Peyer's patch (tissue), 4 donors: ENCODE measurements at regions not wholly inside any gene's neighbourhood (a gene's known extent, or its start where the extent isn't known, plus 50 kb on each side); places are given as distances from the start of the nearest gene placed in this dataset.

Experiments used
- DNase-seq, 3 donors: peaks; one replicate each; pipeline ENCODE4 v3.0.0-alpha.2; 2017 to 2019
- H3K27ac ChIP-seq, 4 donors: fragments of 200-600 bp; sonication (generic); one replicate each; pipeline ENCODE4 v1.5.1; 2016 to 2019
- H3K27me3 ChIP-seq, 2 donors: fragments of 200-600 bp; sonication (generic); one replicate each; pipeline ENCODE4 v1.5.1; 2019
- H3K36me3 ChIP-seq, 3 donors: fragments of 200-600 bp; sonication (generic); one replicate each; pipeline ENCODE4 v1.5.1; 2016 to 2019
- H3K4me1 ChIP-seq, 4 donors: fragments of 200-600 bp; sonication (generic); one replicate each; pipeline ENCODE4 v1.5.1; 2016 to 2019
- H3K4me3 ChIP-seq, 4 donors: fragments of 200-600 bp; sonication (generic); 1 replicate in 3 of 4; 2 replicates in 1 of 4; pipeline ENCODE4 v1.5.1; 2016 to 2019; ENCODE audit warnings: mild to moderate bottlenecking in 1 of 4
- H3K9me3 ChIP-seq, 4 donors: fragments of 200-600 bp; sonication (generic); one replicate each; pipeline ENCODE4 v1.5.1; 2016 to 2019; ENCODE audit warnings: mild to moderate bottlenecking in 1 of 4
- POLR2A ChIP-seq, 2 donors: fragments of 450-650 bp; IDR thresholded peaks; one replicate each; pipeline ENCODE4 v1.5.1; 2017; ENCODE audit warnings: antibody characterized with exemption in 2 of 2, mild to moderate bottlenecking in 2 of 2, moderate library complexity in 2 of 2
- TF ChIP-seq, protein P1 (sequence below), 6 experiments: fragments of 450-650 bp in 4 of 6; fragments of 200-600 bp in 2 of 6; sonication (generic) in 1 of 6; IDR thresholded peaks; one replicate each; pipeline ENCODE4 v1.5.1; 2017 to 2019; ENCODE audit warnings: antibody characterized with exemption in 6 of 6, mild to moderate bottlenecking in 3 of 6, moderate library complexity in 1 of 6

DNA sequence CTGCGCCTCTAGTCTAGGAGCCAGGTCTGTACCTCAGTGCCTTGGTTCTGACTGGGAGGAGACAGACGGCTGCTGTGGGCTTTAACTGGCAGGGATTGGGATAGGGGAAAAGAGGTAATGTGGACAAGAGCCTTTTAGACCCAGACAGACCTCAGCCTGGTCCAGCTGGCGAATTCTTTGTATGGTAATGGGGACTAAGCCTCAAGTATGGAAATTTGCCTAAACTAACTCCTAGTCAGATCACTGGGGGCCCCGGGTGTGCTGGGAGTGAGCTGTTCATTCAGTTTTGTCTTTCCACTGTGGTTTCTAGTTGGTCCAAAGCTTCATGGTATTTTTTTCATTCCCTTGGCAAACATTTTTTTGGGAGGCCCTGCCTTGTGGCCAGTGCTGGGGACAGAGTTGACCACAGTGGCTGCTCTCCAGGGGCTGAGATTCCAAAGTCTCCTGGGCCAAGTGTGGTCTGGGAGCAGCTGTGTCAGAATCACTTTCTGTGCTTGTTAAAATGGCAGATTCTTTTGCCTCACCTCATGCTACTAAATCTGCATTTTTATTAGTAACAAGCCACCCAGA, 261.4 kb upstream of the C2CD4B start:
- Histone ChIP-seq H3K4me3 (no peak overlapping the region), H3K9me3 (no peaks in the 10 kb centered on the region), H3K27ac (peak overlapping the region in 1 of 4 donors; percentile 34), H3K27me3 (no peaks in the 10 kb centered on the region), H3K36me3 (no peaks in the 10 kb centered on the region), H3K4me1 (no peaks in the 10 kb centered on the region)
- TF ChIP-seq, protein P1, sequence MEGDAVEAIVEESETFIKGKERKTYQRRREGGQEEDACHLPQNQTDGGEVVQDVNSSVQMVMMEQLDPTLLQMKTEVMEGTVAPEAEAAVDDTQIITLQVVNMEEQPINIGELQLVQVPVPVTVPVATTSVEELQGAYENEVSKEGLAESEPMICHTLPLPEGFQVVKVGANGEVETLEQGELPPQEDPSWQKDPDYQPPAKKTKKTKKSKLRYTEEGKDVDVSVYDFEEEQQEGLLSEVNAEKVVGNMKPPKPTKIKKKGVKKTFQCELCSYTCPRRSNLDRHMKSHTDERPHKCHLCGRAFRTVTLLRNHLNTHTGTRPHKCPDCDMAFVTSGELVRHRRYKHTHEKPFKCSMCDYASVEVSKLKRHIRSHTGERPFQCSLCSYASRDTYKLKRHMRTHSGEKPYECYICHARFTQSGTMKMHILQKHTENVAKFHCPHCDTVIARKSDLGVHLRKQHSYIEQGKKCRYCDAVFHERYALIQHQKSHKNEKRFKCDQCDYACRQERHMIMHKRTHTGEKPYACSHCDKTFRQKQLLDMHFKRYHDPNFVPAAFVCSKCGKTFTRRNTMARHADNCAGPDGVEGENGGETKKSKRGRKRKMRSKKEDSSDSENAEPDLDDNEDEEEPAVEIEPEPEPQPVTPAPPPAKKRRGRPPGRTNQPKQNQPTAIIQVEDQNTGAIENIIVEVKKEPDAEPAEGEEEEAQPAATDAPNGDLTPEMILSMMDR (IDR thresholded peaks at IDR 0.05), result no peak
- no peak for TF ChIP-seq POLR2A (IDR thresholded peaks at IDR 0.05)
- DNase-seq, result no peak

DNA sequence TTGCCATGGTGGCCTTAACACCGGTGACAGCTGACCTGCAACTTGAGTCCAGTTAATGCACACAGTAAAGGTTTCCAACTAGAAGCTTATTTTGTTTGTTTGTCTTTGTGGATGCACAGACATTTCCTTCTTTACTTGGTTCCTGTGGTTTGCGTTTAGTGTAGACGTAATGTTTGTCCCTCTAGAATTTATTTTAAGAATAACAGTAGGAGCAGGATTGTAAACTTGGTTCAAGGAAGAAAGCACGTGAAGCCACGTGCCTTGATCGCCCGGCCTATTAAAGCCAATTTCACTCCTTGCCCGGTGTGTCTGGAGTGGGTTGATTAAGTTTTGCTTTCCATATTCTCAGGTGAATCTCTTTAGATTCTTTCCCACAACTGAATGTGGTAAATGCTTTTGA, 263.2 kb upstream of the C2CD4B start:
- no peaks in the 10 kb centered on the region for H3K4me1 ChIP-seq
- no peaks in the 10 kb centered on the region for H3K36me3 ChIP-seq
- H3K4me3 ChIP-seq, result no peak overlapping the region
- H3K27ac ChIP-seq, result no peak overlapping the region
- H3K27me3 ChIP-seq, result no peaks in the 10 kb centered on the region
- no peak for DNase-seq
- TF ChIP-seq, protein P1 (IDR thresholded peaks at IDR 0.05), result no peak
- TF ChIP-seq POLR2A (IDR thresholded peaks at IDR 0.05), result no peak
- no peaks in the 10 kb centered on the region for H3K9me3 ChIP-seq

DNA sequence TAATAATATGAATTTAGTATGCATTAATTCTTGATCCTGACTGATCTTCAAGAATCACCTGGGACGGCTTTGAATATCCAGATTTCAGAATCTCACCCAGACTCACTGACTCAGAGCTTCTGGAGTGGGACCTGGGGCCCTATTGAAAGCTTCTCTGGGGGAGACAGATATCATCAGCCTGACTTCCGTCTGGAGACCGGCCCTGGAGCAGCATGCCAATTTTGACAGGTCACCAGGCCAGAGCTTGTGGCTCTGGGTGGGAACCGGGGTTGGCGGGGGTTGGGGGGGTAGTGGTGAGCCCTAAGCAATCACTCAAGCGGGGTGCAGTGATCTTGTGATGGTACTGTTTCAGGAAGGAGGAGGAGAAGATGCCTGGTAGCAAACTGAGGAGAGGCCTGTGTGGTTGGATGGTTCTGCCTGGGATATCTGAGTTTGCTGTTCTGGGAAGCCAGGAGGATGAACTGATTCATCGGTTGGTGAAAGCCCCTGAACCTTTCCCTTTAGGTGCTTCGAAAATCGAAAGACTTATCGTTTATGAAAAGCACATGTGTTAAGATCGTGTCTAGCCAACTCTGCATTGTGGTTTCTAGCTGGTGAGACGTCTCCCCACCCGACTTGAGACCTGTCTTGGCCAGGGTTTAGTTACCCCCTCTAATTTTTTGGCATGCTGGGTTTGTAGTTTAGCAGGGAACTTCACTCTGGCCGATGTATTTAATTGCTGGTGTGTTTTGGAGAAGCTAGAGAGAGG, 263.9 kb upstream of the C2CD4B start:
- Histone ChIP-seq H3K4me3 (no peak overlapping the region), H3K36me3 (no peaks in the 10 kb centered on the region), H3K9me3 (no peaks in the 10 kb centered on the region), H3K4me1 (no peaks in the 10 kb centered on the region), H3K27me3 (no peaks in the 10 kb centered on the region), H3K27ac (no peak overlapping the region)
- no peak for DNase-seq
- TF ChIP-seq POLR2A (IDR thresholded peaks at IDR 0.05), result no peak
- TF ChIP-seq, protein P1 (IDR thresholded peaks at IDR 0.05), result no peak

DNA sequence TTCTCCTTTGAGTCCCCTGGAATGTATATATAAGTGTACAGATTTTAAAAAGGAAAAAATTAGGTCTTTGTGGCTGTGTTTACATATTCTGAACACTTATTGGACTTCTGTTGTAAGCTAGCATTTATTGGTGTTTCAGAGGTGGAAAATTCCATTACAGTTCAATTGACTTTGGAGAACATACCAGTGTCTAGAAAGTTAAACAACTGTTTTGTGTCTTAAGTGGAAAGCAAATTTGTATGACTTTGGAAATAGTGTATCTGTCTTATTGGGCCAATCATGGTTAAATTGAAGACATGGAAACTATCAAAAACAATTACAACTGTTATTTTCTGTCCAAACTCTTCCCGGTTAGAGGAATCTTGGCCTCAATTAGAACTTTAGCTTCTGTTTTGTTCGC, 265.0 kb upstream of the C2CD4B start:
- no peak for DNase-seq
- TF ChIP-seq, protein P1 (IDR thresholded peaks at IDR 0.05), result no peak
- no peak for TF ChIP-seq POLR2A (IDR thresholded peaks at IDR 0.05)
- Histone ChIP-seq H3K9me3 (no peaks in the 10 kb centered on the region), H3K4me1 (no peaks in the 10 kb centered on the region), H3K27ac (no peak overlapping the region), H3K4me3 (no peak overlapping the region), H3K36me3 (no peaks in the 10 kb centered on the region), H3K27me3 (no peaks in the 10 kb centered on the region)

DNA sequence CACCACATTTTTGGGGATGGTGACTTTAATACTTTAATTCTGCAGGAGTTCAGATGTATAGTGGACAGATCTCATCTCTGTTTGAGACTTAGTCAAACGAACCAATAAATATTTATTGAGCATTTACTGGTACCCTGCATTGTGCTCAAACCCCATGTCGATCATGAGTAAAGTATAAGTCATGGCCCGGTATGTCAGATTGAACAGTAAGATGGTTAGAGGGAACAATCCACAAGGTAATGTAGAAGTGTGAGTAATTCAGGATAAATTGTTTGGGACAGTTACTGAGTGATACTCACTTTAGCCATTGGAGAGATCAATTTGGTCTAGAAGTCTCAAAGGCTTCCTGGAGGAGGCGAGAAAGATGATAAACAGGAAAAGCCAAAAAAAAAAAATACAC, 265.5 kb upstream of the C2CD4B start:
- Histone ChIP-seq H3K36me3 (no peaks in the 10 kb centered on the region), H3K27me3 (no peaks in the 10 kb centered on the region), H3K9me3 (no peaks in the 10 kb centered on the region), H3K27ac (no peak overlapping the region), H3K4me1 (no peaks in the 10 kb centered on the region), H3K4me3 (no peak overlapping the region)
- DNase-seq, result no peak
- TF ChIP-seq, protein P1 (IDR thresholded peaks at IDR 0.05), result no peak
- no peak for TF ChIP-seq POLR2A (IDR thresholded peaks at IDR 0.05)
